ENCODE measurements at regions not wholly inside any gene's neighbourhood (a gene's known extent, or its start where the extent isn't known, plus 50 kb on each side); places are given as distances from the start of the nearest gene placed in this dataset.
"Not testable (repeated sequence)": the region's sequence is repeated elsewhere in the genome, so short reads cannot be mapped to it uniquely, and the experiment has no call there.

DNA sequence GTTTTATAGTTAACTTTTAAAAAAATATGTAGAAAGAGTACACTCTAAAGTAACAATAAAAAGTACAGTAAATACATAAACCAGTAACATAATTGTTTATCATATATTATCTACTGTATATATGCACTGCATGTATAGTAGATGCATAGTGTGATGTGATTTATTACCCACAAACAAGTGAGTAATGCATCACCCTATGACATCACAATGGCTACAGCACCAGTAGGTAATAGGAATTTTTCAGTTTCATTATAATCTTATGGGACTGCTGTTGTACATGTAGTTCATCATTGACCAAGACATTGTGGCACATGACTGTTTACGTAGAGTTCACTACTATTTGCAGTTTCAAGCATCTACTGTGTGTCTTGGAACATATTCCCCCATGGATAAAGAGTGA lies 1047.2 kb downstream of the ROBO2 start:
- ATAC-seq, result no peak
- Histone ChIP-seq H3K4me3 (ENCODE audit: low read length) (no peak overlapping the region), H3K9me3 (ENCODE audit: control insufficient read depth, low read length) (no peaks in the 10 kb centered on the region), H3K27me3 (ENCODE audit: control insufficient read depth, insufficient read depth) (no peaks in the 10 kb centered on the region), H3K4me1 (ENCODE audit: control insufficient read depth, insufficient read depth, low read length) (no peaks in the 10 kb centered on the region), H3K27ac (ENCODE audit: low read length) (no peak overlapping the region)
- 92% methylated on average over 1 of the region's 1 CpG for WGBS
- intact Hi-C loops (cut with DNase I), result no loop called here
- DNase-seq, result no peak

- Histone ChIP-seq H3K9me3 (ENCODE audit: control insufficient read depth, low read length) (no peaks in the 10 kb centered on the region), H3K27me3 (ENCODE audit: control insufficient read depth, insufficient read depth) (no peaks in the 10 kb centered on the region), H3K4me1 (ENCODE audit: control insufficient read depth, insufficient read depth, low read length) (peaks cover 2% of the 10 kb centered on the region), H3K4me3 (ENCODE audit: low read length) (no peak overlapping the region), H3K27ac (ENCODE audit: low read length) (no peak overlapping the region)
- WGBS, result 88% methylated on average over 2 of the region's 2 CpGs
- ATAC-seq (no peak), DNase-seq (no peak)
- intact Hi-C loops (cut with DNase I), result no loop called here
Observed at GRCh38 chr3:78088006-78088405, 1048.1 kb downstream of the ROBO2 start.

DNA sequence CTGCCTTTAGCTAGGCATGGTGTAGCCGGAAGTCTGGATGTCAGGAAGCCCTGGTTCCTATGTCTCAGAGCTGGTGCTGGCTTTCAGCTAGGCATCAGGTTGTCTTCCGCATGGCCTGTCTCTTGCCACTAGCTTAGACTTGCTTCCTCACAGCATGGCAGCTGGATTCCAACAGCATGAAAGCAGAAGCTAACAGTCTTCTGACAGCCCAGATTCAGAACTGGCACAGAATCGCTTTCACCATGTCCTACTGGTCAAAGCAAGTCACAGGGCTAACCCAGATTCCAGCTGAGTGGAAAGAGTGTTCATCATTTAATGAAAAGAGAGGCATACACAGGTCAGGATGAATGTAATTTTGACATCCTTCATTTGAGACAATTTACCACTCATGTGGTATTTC lies 1050.5 kb downstream of the ROBO2 start:
- intact Hi-C loops (cut with DNase I), result no loop called here
- H3K4me3 ChIP-seq (ENCODE audit: low read length), result no peak overlapping the region
- peaks cover 5% of the 10 kb centered on the region for H3K4me1 ChIP-seq (ENCODE audit: control insufficient read depth, insufficient read depth, low read length)
- H3K27ac ChIP-seq (ENCODE audit: low read length), result peak overlapping the region; percentile 42
- no peaks in the 10 kb centered on the region for H3K27me3 ChIP-seq (ENCODE audit: control insufficient read depth, insufficient read depth)
- ATAC-seq (peak; percentile 29 to 34), DNase-seq (no peak)
- H3K9me3 ChIP-seq (ENCODE audit: control insufficient read depth, low read length), result no peaks in the 10 kb centered on the region
- 86% methylated on average over 3 of the region's 3 CpGs for WGBS

- intact Hi-C loops (cut with DNase I), result no loop called here
- Histone ChIP-seq H3K4me1 (ENCODE audit: control insufficient read depth, insufficient read depth, low read length) (peaks cover 5% of the 10 kb centered on the region), H3K27ac (ENCODE audit: low read length) (no peak overlapping the region), H3K27me3 (ENCODE audit: control insufficient read depth, insufficient read depth) (no peaks in the 10 kb centered on the region), H3K9me3 (ENCODE audit: control insufficient read depth, low read length) (no peaks in the 10 kb centered on the region), H3K4me3 (ENCODE audit: low read length) (no peak overlapping the region)
- ATAC-seq (peak; percentile 80 to 81), DNase-seq (no peak)
- whole genome bisulfite sequencing, result 27% methylated on average over 2 of the region's 2 CpGs
Observed at GRCh38 chr3:78091478-78092119, 1051.7 kb downstream of the ROBO2 start.

DNA sequence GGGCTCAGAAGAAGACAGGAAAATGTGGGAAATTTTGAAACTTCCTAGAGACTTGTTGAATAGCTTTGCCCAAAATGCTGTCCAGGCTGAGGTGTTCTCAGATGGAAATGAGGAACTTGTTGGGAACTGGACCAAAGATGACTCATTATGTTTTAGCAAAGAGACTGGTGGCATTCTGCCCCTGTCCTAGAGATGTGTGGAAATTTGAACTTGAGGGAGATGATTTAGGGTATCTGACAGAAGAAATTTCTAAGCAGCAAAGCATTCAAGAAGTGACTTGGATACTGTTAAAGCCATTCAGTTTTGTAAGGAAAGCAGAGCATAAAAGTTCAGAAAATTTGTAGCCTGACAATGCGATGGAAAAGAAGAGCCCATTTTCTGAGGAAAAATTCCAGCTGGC lies 1052.7 kb downstream of the ROBO2 start:
- H3K9me3 ChIP-seq (ENCODE audit: control insufficient read depth, low read length); H3K27ac ChIP-seq (ENCODE audit: low read length); DNase-seq; H3K4me1 ChIP-seq (ENCODE audit: control insufficient read depth, insufficient read depth, low read length); intact Hi-C loops (cut with DNase I); H3K27me3 ChIP-seq (ENCODE audit: control insufficient read depth, insufficient read depth); H3K4me3 ChIP-seq (ENCODE audit: low read length): not testable (repeated sequence)
- WGBS, result 74% methylated on average over 1 of the region's 1 CpG
- ATAC-seq, result peak in 1 of 2 donors; percentile 64

GRCh38 chr3:78096488-78097255 lies 1056.8 kb downstream of the ROBO2 start:
- Histone ChIP-seq H3K27me3 (ENCODE audit: control insufficient read depth, insufficient read depth) (no peaks in the 10 kb centered on the region), H3K4me3 (ENCODE audit: low read length) (no peak overlapping the region), H3K9me3 (ENCODE audit: control insufficient read depth, low read length) (no peaks in the 10 kb centered on the region), H3K4me1 (ENCODE audit: control insufficient read depth, insufficient read depth, low read length) (peaks cover 5% of the 10 kb centered on the region), H3K27ac (ENCODE audit: low read length) (no peak overlapping the region)
- DNase-seq, result no peak
- no peak for ATAC-seq
- intact Hi-C loops (cut with DNase I), result no loop called here

DNA sequence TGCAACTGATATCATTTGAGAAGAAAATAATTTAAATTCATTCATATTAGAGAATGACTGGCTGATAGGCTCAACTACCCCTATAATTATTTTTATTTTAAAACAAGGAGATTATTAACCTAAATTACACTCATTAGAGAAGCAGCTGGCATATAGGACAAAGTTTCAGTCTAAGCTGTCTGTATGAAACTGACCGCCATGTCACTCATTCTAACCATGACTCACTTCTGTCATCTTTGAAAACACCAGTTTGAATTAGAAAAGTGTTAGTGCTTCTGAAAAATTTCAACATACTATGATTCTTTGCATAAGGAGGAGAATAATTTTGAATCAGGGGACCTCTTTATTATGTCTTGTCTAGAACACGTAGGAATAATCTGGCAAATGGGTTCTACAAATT lies 1058.5 kb downstream of the ROBO2 start:
- no peaks in the 10 kb centered on the region for H3K27me3 ChIP-seq (ENCODE audit: control insufficient read depth, insufficient read depth)
- intact Hi-C loops (cut with DNase I), result no loop called here
- ATAC-seq (no peak), DNase-seq (no peak)
- no peak overlapping the region for H3K27ac ChIP-seq (ENCODE audit: low read length)
- no peaks in the 10 kb centered on the region for H3K9me3 ChIP-seq (ENCODE audit: control insufficient read depth, low read length)
- 92% methylated on average over 2 of the region's 2 CpGs for WGBS
- no peak overlapping the region for H3K4me3 ChIP-seq (ENCODE audit: low read length)
- peaks cover 1% of the 10 kb centered on the region for H3K4me1 ChIP-seq (ENCODE audit: control insufficient read depth, insufficient read depth, low read length)

DNA sequence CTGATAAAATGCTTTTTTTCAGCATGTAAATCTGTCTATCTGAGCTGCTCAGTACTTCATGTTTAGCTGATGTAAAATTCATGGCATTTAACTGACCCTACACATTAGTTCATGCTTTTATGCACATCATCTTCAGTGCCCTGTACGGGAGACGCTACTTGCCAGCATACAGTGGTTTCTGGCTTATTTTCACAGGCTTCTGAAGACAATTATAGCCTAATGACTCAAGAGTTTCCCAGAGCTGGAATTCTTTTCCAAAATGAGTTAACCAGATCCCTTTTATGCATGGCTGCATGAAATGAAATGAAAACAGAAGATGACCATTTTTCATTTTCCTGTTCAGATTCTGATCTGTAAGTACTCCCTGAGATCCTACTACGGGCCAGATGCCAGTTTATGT lies 1061.5 kb downstream of the ROBO2 start:
- H3K27me3 ChIP-seq (ENCODE audit: control insufficient read depth, insufficient read depth), result no peaks in the 10 kb centered on the region
- no peak for DNase-seq
- ATAC-seq, result peak in 1 of 2 donors; percentile 55
- H3K27ac ChIP-seq (ENCODE audit: low read length), result peak overlapping the region; percentile 45
- WGBS, result 27% methylated on average over 3 of the region's 3 CpGs
- intact Hi-C loops (cut with DNase I), result no loop called here
- H3K4me1 ChIP-seq (ENCODE audit: control insufficient read depth, insufficient read depth, low read length), result no peaks in the 10 kb centered on the region
- no peak overlapping the region for H3K4me3 ChIP-seq (ENCODE audit: low read length)
- no peaks in the 10 kb centered on the region for H3K9me3 ChIP-seq (ENCODE audit: control insufficient read depth, low read length)

- H3K9me3 ChIP-seq (ENCODE audit: control insufficient read depth, low read length); intact Hi-C loops (cut with DNase I); H3K4me3 ChIP-seq (ENCODE audit: low read length); DNase-seq; H3K27me3 ChIP-seq (ENCODE audit: control insufficient read depth, insufficient read depth); H3K27ac ChIP-seq (ENCODE audit: low read length); H3K4me1 ChIP-seq (ENCODE audit: control insufficient read depth, insufficient read depth, low read length): not testable (repeated sequence)
- peak in 1 of 2 donors; percentile 20 for ATAC-seq
- WGBS, result 93% methylated on average over 31 of the region's 31 CpGs
Observed at GRCh38 chr3:78108269-78108961, 1068.5 kb downstream of the ROBO2 start.

DNA sequence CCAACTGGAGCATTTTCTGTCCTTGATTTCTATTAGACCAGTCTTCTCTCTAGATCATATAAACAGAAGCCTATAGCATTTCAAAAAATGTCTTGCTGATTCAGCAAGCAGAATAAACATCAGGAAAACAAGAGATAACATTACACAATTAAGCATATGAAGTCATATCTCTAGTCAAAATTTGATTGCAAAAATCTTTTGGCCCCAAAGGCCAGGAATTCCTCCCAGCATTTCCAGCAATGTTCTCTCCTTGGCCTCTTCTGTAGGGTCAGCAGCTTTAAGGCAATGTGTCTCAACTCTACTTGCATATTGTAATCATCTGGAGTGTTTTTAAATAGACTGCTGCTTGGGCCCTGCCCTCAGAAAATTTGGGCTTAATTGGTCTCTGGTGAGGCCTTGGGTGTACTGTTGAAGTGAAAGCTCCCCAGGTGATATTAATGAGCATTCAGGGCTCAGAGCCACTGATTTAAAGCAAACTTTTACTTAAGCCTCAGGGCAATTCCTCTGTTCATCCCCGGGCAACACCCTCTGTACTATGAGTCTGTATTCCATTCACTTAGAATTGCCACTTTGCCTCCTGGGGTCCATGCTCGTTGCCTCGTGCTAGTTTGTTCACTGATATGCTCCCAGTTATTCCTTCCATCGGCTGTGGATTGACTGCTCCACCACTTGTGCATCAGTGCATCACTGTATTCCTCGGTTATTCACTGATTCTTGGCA lies 1072.6 kb downstream of the ROBO2 start:
- Histone ChIP-seq H3K4me1 (ENCODE audit: control insufficient read depth, insufficient read depth, low read length) (no peaks in the 10 kb centered on the region), H3K9me3 (ENCODE audit: control insufficient read depth, low read length) (no peaks in the 10 kb centered on the region), H3K27me3 (ENCODE audit: control insufficient read depth, insufficient read depth) (no peaks in the 10 kb centered on the region), H3K4me3 (ENCODE audit: low read length) (no peak overlapping the region), H3K27ac (ENCODE audit: low read length) (no peak overlapping the region)
- ATAC-seq (peak; percentile 68 to 89), DNase-seq (no peak)
- intact Hi-C loops (cut with DNase I), result no loop called here
- 68% methylated on average over 5 of the region's 5 CpGs for WGBS

GRCh38 chr3:78115983-78116382 lies 1076.1 kb downstream of the ROBO2 start:
- Histone ChIP-seq H3K27me3 (ENCODE audit: control insufficient read depth, insufficient read depth) (no peaks in the 10 kb centered on the region), H3K27ac (ENCODE audit: low read length) (no peak overlapping the region), H3K9me3 (ENCODE audit: control insufficient read depth, low read length) (no peaks in the 10 kb centered on the region), H3K4me3 (ENCODE audit: low read length) (no peak overlapping the region), H3K4me1 (ENCODE audit: control insufficient read depth, insufficient read depth, low read length) (no peaks in the 10 kb centered on the region)
- intact Hi-C loops (cut with DNase I), result no loop called here
- no peak for DNase-seq
- whole genome bisulfite sequencing, result 74% methylated on average over 1 of the region's 1 CpG
- ATAC-seq, result no peak
